Transverse colon (tissue), 3 donors: ENCODE measurements at regions not wholly inside any gene's neighbourhood (a gene's known extent, or its start where the extent isn't known, plus 50 kb on each side); places are given as distances from the start of the nearest gene placed in this dataset.

Experiments
- EP300 ChIP-seq: sonication (generic); formaldehyde crosslinking; IDR thresholded peaks from one replicate; pipeline ENCODE4 v1.6.1; 2017; ENCODE audit warnings: antibody characterized with exemption, low read depth
- POLR2A ChIP-seq: fragments of 450-650 bp; IDR thresholded peaks from one replicate; pipeline ENCODE4 v1.6.1; 2016; ENCODE audit warnings: antibody characterized with exemption, mild to moderate bottlenecking, moderate library complexity
- TF ChIP-seq, protein P1 (sequence below), 5 experiments: fragments of 200-600 bp in 3 of 5; fragments of 450-650 bp in 2 of 5; sonication (generic) in 3 of 5; IDR thresholded peaks; 1 replicate in 2 of 5; 2 replicates in 3 of 5; pipeline ENCODE4 v1.5.1; 2016 to 2017; ENCODE audit warnings: antibody characterized with exemption in 5 of 5, inconsistent platforms in 3 of 5, mild to moderate bottlenecking in 2 of 5, moderate library complexity in 1 of 5

DNA sequence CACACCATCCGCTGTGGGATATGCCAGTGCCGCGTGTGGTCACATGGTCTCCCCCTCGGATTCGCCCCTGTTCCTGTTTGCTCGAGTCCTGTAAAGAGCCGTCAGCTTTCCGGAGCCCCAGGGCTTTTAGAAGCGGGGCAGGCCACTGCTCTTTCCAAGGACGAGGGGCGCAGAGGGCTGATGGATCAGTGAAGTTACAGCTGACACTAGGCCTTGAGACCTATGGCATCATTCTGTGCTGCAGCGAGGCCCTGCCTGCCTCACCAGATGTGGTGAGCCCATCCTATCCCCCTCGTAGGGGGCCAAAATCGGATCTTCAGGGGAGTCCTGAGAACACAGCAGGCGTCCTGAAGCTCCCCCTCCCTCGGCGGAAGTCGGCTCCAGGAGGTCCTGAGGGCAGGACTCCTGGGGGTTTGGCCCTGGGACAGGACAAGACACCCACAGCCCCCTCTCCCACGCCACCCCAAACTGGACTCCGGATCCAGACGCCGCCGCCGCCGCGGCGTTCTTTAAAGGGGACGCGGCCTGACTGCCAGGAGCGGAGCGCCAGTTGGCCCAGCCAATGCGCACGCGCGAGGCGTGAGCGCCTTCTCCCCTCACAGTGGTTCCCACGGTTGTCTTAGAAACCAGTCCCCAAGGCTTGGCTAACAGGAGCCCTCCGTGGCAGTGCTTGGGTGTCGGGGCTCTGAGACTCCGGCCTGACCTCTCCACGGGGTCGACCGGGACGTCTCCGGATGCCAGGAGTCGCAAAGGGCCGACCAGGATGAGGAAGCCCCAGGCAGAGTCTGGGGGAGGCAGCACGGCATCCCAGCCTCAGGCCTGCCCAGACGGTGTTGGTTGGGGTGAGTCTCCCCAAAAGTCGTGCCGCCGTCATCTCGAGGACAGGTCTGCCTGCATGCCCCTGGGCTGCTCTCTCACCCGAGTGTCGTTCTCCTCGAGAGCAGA lies 371.7 kb downstream of the ZNF716 start:
- TF ChIP-seq, protein P1, sequence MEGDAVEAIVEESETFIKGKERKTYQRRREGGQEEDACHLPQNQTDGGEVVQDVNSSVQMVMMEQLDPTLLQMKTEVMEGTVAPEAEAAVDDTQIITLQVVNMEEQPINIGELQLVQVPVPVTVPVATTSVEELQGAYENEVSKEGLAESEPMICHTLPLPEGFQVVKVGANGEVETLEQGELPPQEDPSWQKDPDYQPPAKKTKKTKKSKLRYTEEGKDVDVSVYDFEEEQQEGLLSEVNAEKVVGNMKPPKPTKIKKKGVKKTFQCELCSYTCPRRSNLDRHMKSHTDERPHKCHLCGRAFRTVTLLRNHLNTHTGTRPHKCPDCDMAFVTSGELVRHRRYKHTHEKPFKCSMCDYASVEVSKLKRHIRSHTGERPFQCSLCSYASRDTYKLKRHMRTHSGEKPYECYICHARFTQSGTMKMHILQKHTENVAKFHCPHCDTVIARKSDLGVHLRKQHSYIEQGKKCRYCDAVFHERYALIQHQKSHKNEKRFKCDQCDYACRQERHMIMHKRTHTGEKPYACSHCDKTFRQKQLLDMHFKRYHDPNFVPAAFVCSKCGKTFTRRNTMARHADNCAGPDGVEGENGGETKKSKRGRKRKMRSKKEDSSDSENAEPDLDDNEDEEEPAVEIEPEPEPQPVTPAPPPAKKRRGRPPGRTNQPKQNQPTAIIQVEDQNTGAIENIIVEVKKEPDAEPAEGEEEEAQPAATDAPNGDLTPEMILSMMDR (IDR thresholded peaks at IDR 0.05) = no peak
- TF ChIP-seq POLR2A (no peak), EP300 (no peak)
